ENCODE measurements at regions not wholly inside any gene's neighbourhood (a gene's known extent, or its start where the extent isn't known, plus 50 kb on each side); places are given as distances from the start of the nearest gene placed in this dataset.

GRCh38 chr2:37500031-37500430, 155.6 kb downstream of the QPCT start:
- Histone ChIP-seq H3K36me3 (no peaks in the 10 kb centered on the region), H3K4me3 (no peak overlapping the region), H3K9me3 (no peaks in the 10 kb centered on the region; the same call in 1 of the 2 replicates), H3K27me3 (no peaks in the 10 kb centered on the region), H3K9ac (no peak overlapping the region), H3K4me1 (no peaks in the 10 kb centered on the region), H4K20me1 (no peaks in the 10 kb centered on the region), H3K27ac (no peak overlapping the region), H3K4me2 (no peak overlapping the region)
- no peak for TF ChIP-seq Cebpa-rat (IDR thresholded peaks at IDR 0.05)

- no peak overlapping the region for H3K4me2 ChIP-seq
- no peaks in the 10 kb centered on the region for H3K27me3 ChIP-seq
- no peaks in the 10 kb centered on the region; the same call in 1 of the 2 replicates for H3K9me3 ChIP-seq
- H3K9ac ChIP-seq = no peak overlapping the region
- H3K27ac ChIP-seq = no peak overlapping the region
- no peak overlapping the region for H3K4me3 ChIP-seq
- TF ChIP-seq Cebpa-rat (IDR thresholded peaks at IDR 0.05) = no peak
- no peaks in the 10 kb centered on the region for H3K36me3 ChIP-seq
- no peaks in the 10 kb centered on the region for H3K4me1 ChIP-seq
- H4K20me1 ChIP-seq = no peaks in the 10 kb centered on the region
Observed at GRCh38 chr2:37501113-37501512, 156.7 kb downstream of the QPCT start.

GRCh38 chr2:37506407-37507050, 162.1 kb downstream of the QPCT start:
- Histone ChIP-seq H3K27me3 (no peaks in the 10 kb centered on the region), H3K4me1 (0 out of 2 replicates have a peak, but pooled peaks cover 6% of the 10 kb centered on the region), H3K36me3 (no peaks in the 10 kb centered on the region), H3K4me2 (no peak overlapping the region), H3K27ac (no peak overlapping the region), H3K9me3 (no peaks in the 10 kb centered on the region), H3K4me3 (no peak overlapping the region), H3K9ac (no peak overlapping the region), H4K20me1 (no peaks in the 10 kb centered on the region)
- TF ChIP-seq Cebpa-rat (IDR thresholded peaks at IDR 0.05) = no peak

GRCh38 chr2:37507051-37507410, 162.6 kb downstream of the QPCT start:
- Histone ChIP-seq H4K20me1 (no peaks in the 10 kb centered on the region), H3K4me2 (no peak overlapping the region), H3K27ac (no peak overlapping the region), H3K27me3 (no peaks in the 10 kb centered on the region), H3K4me1 (0 out of 2 replicates have a peak, but pooled peaks cover 6% of the 10 kb centered on the region), H3K9ac (no peak overlapping the region), H3K4me3 (no peak overlapping the region), H3K36me3 (no peaks in the 10 kb centered on the region), H3K9me3 (no peaks in the 10 kb centered on the region)
- no peak for TF ChIP-seq Cebpa-rat (IDR thresholded peaks at IDR 0.05)

GRCh38 chr2:37507703-37508102, 163.3 kb downstream of the QPCT start:
- Histone ChIP-seq H3K36me3 (no peaks in the 10 kb centered on the region), H3K27ac (no peak overlapping the region), H4K20me1 (no peaks in the 10 kb centered on the region), H3K4me1 (0 out of 2 replicates have a peak, but pooled peaks cover 6% of the 10 kb centered on the region), H3K9ac (no peak overlapping the region), H3K4me2 (no peak overlapping the region), H3K27me3 (no peaks in the 10 kb centered on the region), H3K9me3 (no peaks in the 10 kb centered on the region), H3K4me3 (no peak overlapping the region)
- TF ChIP-seq Cebpa-rat (IDR thresholded peaks at IDR 0.05) = no peak

GRCh38 chr2:37512971-37513370, 158.5 kb downstream of the CDC42EP3 start:
- H3K4me2 ChIP-seq = no peak overlapping the region
- H3K27me3 ChIP-seq = no peaks in the 10 kb centered on the region
- TF ChIP-seq Cebpa-rat (IDR thresholded peaks at IDR 0.05) = no peak
- peaks cover 5% of the 10 kb centered on the region for H3K9me3 ChIP-seq
- H4K20me1 ChIP-seq = no peaks in the 10 kb centered on the region
- H3K36me3 ChIP-seq = no peaks in the 10 kb centered on the region
- no peak overlapping the region for H3K9ac ChIP-seq
- no peak overlapping the region for H3K27ac ChIP-seq
- no peaks in the 10 kb centered on the region for H3K4me1 ChIP-seq
- no peak overlapping the region for H3K4me3 ChIP-seq

- Histone ChIP-seq H3K9ac (no peak overlapping the region), H4K20me1 (no peaks in the 10 kb centered on the region), H3K9me3 (no peaks in the 10 kb centered on the region), H3K27me3 (no peaks in the 10 kb centered on the region), H3K4me1 (no peaks in the 10 kb centered on the region), H3K27ac (no peak overlapping the region), H3K4me3 (no peak overlapping the region), H3K36me3 (no peaks in the 10 kb centered on the region), H3K4me2 (no peak overlapping the region)
- TF ChIP-seq Cebpa-rat (IDR thresholded peaks at IDR 0.05) = no peak
Observed at GRCh38 chr2:37523814-37524362, 147.6 kb downstream of the CDC42EP3 start.

GRCh38 chr2:37526323-37526722, 145.1 kb downstream of the CDC42EP3 start:
- no peaks in the 10 kb centered on the region for H3K27me3 ChIP-seq
- TF ChIP-seq Cebpa-rat (IDR thresholded peaks at IDR 0.05) = no peak
- H3K9ac ChIP-seq = no peak overlapping the region
- no peak overlapping the region for H3K4me2 ChIP-seq
- no peaks in the 10 kb centered on the region for H3K36me3 ChIP-seq
- no peak overlapping the region for H3K4me3 ChIP-seq
- no peaks in the 10 kb centered on the region for H3K4me1 ChIP-seq
- H3K9me3 ChIP-seq = no peaks in the 10 kb centered on the region
- no peaks in the 10 kb centered on the region for H4K20me1 ChIP-seq
- no peak overlapping the region for H3K27ac ChIP-seq

GRCh38 chr2:37526856-37527255, 144.6 kb downstream of the CDC42EP3 start:
- Histone ChIP-seq H3K9me3 (no peaks in the 10 kb centered on the region), H3K4me2 (no peak overlapping the region), H3K27me3 (no peaks in the 10 kb centered on the region), H3K4me1 (no peaks in the 10 kb centered on the region), H3K4me3 (no peak overlapping the region), H3K27ac (no peak overlapping the region), H3K9ac (no peak overlapping the region), H4K20me1 (no peaks in the 10 kb centered on the region), H3K36me3 (no peaks in the 10 kb centered on the region)
- TF ChIP-seq Cebpa-rat (IDR thresholded peaks at IDR 0.05) = no peak

GRCh38 chr2:37527361-37527760, 144.1 kb downstream of the CDC42EP3 start:
- H3K36me3 ChIP-seq = no peaks in the 10 kb centered on the region
- TF ChIP-seq Cebpa-rat (IDR thresholded peaks at IDR 0.05) = no peak
- H3K9ac ChIP-seq = no peak overlapping the region
- no peak overlapping the region for H3K4me2 ChIP-seq
- no peaks in the 10 kb centered on the region for H3K27me3 ChIP-seq
- H3K4me3 ChIP-seq = no peak overlapping the region
- H3K9me3 ChIP-seq = no peaks in the 10 kb centered on the region
- no peaks in the 10 kb centered on the region for H3K4me1 ChIP-seq
- H3K27ac ChIP-seq = no peak overlapping the region
- H4K20me1 ChIP-seq = no peaks in the 10 kb centered on the region

Data from BLaER1 (cell line).